Kidney (tissue), 13 donors: ENCODE measurements at regions not wholly inside any gene's neighbourhood (a gene's known extent, or its start where the extent isn't known, plus 50 kb on each side); places are given as distances from the start of the nearest gene placed in this dataset.
A peak's percentile ranks its signal among the peaks of the same experiment; 100 is the strongest.

Source experiments
- DNase-seq, 5 donors: peaks; one replicate each; pipeline ENCODE4 v3.0.0-alpha.2; 2013 to 2020
- FAIRE-seq: peaks from 2 replicates; lab custom pipeline; 2012; peaks lifted over from hg19 to GRCh38; lab: Jason Lieb, UNC
- H3K27ac ChIP-seq, 2 donors: one replicate each; pipeline ENCODE4 v1.7.0; 2013; ENCODE audit warnings: low read depth in 2 of 2, low read length in 2 of 2, inconsistent platforms in 1 of 2
- H3K27me3 ChIP-seq: one replicate; pipeline ENCODE4 v1.7.1; 2013; ENCODE audit warnings: low read length, inconsistent platforms; ENCODE audit not compliant: control insufficient read depth, insufficient read depth
- H3K36me3 ChIP-seq, 3 donors: one replicate each; pipeline versions ENCODE4 v1.7.0 to v1.7.1; 2013; ENCODE audit warnings: low read length in 3 of 3, control low read depth in 1 of 3, inconsistent platforms in 1 of 3; ENCODE audit not compliant: insufficient read depth in 3 of 3, control insufficient read depth in 2 of 3
- H3K4me1 ChIP-seq, 3 donors: one replicate each; pipeline versions ENCODE4 v1.7.0 to v1.7.1; 2013; ENCODE audit warnings: low read length in 3 of 3, inconsistent platforms in 1 of 3, low read depth in 1 of 3; ENCODE audit not compliant: control insufficient read depth in 2 of 3, insufficient read depth in 2 of 3
- H3K4me3 ChIP-seq, 3 donors: one replicate each; pipeline versions ENCODE4 v1.7.0 to v1.8.1; 2013; ENCODE audit warnings: low read length in 3 of 3, control low read depth in 1 of 3, inconsistent platforms in 1 of 3
- H3K9ac ChIP-seq, 3 donors: one replicate each; pipeline versions ENCODE4 v1.7.0 to v1.7.1; 2013; ENCODE audit warnings: low read length in 3 of 3, control low read depth in 1 of 3, inconsistent platforms in 1 of 3
- H3K9me3 ChIP-seq, 3 donors: one replicate each; pipeline versions ENCODE4 v1.7.0 to v1.7.1; 2013; ENCODE audit warnings: low read length in 3 of 3, control low read depth in 1 of 3, inconsistent platforms in 1 of 3; ENCODE audit not compliant: control insufficient read depth in 2 of 3, insufficient read depth in 1 of 3
- intact Hi-C: fragments of 100-400 bp; cut with DNase I; formaldehyde crosslinking; loops from one replicate; pipeline ENCODE4 v1.11.1; 2022
- TF ChIP-seq, protein P1 (sequence below): IDR thresholded peaks from 3 replicates; pipeline ENCODE4 v1.5.1; 2012; ENCODE audit warnings: mild to moderate bottlenecking, moderate library complexity, borderline replicate concordance; ENCODE audit not compliant: insufficient read depth; ENCODE audit errors: extremely low read depth
- donor health status: control.
- donor health status: control.
- donor health status: control.
- donor health status: control.
- donor health status: control.
- donor health status: DM: yes; HTN: yes; CAD: no.
- donor health status: Normal renal cell carcinoma (clear cell type).

- no peak overlapping the region for H3K4me3 ChIP-seq
- no peaks in the 10 kb centered on the region for H3K4me1 ChIP-seq
- TF ChIP-seq, protein P1, sequence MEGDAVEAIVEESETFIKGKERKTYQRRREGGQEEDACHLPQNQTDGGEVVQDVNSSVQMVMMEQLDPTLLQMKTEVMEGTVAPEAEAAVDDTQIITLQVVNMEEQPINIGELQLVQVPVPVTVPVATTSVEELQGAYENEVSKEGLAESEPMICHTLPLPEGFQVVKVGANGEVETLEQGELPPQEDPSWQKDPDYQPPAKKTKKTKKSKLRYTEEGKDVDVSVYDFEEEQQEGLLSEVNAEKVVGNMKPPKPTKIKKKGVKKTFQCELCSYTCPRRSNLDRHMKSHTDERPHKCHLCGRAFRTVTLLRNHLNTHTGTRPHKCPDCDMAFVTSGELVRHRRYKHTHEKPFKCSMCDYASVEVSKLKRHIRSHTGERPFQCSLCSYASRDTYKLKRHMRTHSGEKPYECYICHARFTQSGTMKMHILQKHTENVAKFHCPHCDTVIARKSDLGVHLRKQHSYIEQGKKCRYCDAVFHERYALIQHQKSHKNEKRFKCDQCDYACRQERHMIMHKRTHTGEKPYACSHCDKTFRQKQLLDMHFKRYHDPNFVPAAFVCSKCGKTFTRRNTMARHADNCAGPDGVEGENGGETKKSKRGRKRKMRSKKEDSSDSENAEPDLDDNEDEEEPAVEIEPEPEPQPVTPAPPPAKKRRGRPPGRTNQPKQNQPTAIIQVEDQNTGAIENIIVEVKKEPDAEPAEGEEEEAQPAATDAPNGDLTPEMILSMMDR: no peak
- no peak for DNase-seq
- H3K9ac ChIP-seq: no peak overlapping the region
- no peak for FAIRE-seq
- H3K36me3 ChIP-seq: no peaks in the 10 kb centered on the region
- intact Hi-C loops: no loop called here
- no peak overlapping the region for H3K27ac ChIP-seq
- H3K27me3 ChIP-seq: no peaks in the 10 kb centered on the region
- no peaks in the 10 kb centered on the region for H3K9me3 ChIP-seq
Measured at GRCh38 chr5:114297915-114298314, 64.0 kb upstream of the KCNN2 start.

DNA sequence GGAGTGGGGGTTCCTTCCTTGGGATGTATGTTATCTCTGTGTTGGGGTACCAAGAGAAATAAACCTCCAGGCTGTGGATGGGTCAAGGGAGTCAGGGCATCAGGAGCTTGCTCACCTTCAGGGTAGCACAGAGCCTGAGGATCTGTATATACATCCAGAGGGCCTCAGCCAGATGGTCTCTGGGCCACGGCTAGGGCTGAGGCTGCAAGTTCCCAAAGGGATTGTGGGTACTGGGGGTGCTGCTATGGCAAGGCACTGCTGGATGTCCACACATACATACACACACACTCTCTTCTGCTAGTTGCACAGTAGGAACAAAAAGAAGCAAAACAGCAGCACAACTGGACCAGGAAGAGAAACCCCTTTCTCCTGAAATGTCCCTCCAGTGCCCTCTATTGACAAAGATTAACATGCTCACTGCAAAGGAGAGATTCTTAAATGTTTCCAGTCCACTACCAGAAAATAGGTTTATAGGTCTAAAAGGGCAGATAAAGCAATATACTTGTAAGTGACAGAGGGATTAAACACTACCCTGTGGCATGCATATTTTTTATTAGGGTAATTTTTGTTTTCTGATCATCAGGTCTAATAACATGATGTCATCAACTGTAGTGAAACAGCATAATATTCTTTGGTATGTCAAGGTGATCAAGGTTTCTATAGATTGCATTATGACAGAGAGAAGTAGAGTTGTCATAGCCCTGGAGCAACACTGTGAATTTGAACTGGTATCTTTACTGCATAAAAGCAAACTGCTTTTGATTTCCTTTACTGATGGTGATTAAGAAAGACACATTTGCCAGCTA lies 56.3 kb upstream of the KCNN2 start:
- Histone ChIP-seq H3K36me3 (no peaks in the 10 kb centered on the region), H3K9me3 (no peaks in the 10 kb centered on the region), H3K27ac (no peak overlapping the region), H3K27me3 (no peaks in the 10 kb centered on the region), H3K4me1 (no peaks in the 10 kb centered on the region), H3K4me3 (no peak overlapping the region), H3K9ac (no peak overlapping the region)
- DNase-seq (peak in 2 of 5 donors; percentile 29 to 77), FAIRE-seq (no peak)
- TF ChIP-seq, protein P1: no peak
- intact Hi-C loops: no loop called here

- H3K9ac ChIP-seq: no peak overlapping the region
- FAIRE-seq (no peak), DNase-seq (no peak)
- no peaks in the 10 kb centered on the region for H3K36me3 ChIP-seq
- H3K4me3 ChIP-seq: no peak overlapping the region
- no peaks in the 10 kb centered on the region for H3K4me1 ChIP-seq
- H3K9me3 ChIP-seq: no peaks in the 10 kb centered on the region
- no peak overlapping the region for H3K27ac ChIP-seq
- intact Hi-C loops: no loop called here
- TF ChIP-seq, protein P1: no peak
- no peaks in the 10 kb centered on the region for H3K27me3 ChIP-seq
Measured at GRCh38 chr5:114308017-114308416, 53.9 kb upstream of the KCNN2 start.
